Brain microvascular endothelial cell (primary cell): ENCODE measurements at regions not wholly inside any gene's neighbourhood (a gene's known extent, or its start where the extent isn't known, plus 50 kb on each side); places are given as distances from the start of the nearest gene placed in this dataset.
"Not testable (repeated sequence)": the region's sequence is repeated elsewhere in the genome, so short reads cannot be mapped to it uniquely, and the experiment has no call there.

Experiments used
- DNase-seq: peaks from one replicate; pipeline ENCODE4 v3.0.0-alpha.2; 2020
- H3K27ac ChIP-seq: fragments of 250-450 bp; sonication (Bioruptor Pico); 2 replicates; pipeline ENCODE4 v1.5.1; 2020; ENCODE audit warnings: mild to moderate bottlenecking, moderate library complexity
- H3K27me3 ChIP-seq: fragments of 250-450 bp; sonication (Bioruptor Pico); replicated peaks from 2 replicates; pipeline ENCODE4 v1.5.1; 2020; ENCODE audit warnings: mild to moderate bottlenecking
- H3K36me3 ChIP-seq: fragments of 250-450 bp; sonication (Bioruptor Pico); replicated peaks from 2 replicates; pipeline ENCODE4 v1.5.1; 2020; ENCODE audit warnings: mild to moderate bottlenecking
- H3K4me3 ChIP-seq: 2 replicates; pipeline ENCODE4 v1.5.1; 2011; ENCODE audit warnings: low read depth, mild to moderate bottlenecking, control low read depth, low read length, moderate library complexity
- CTCF ChIP-seq: IDR thresholded peaks from 2 replicates; pipeline ENCODE4 v1.5.1; 2011; ENCODE audit warnings: low read depth, mild to moderate bottlenecking, moderate library complexity, low read length, control low read depth, inconsistent platforms; ENCODE audit errors: missing control alignments
- in situ Hi-C: cut with HindIII; loops from 2 replicates; pipeline ENCODE4 v1.10.0; 2017; ENCODE audit warnings: low sequenced_read_pairs, low pct_ligation_motif_present

GRCh38 chr16:5911241-5911640 lies 813.6 kb upstream of the EEF2KMT start:
- no peak for DNase-seq
- no peaks in the 10 kb centered on the region for H3K36me3 ChIP-seq
- TF ChIP-seq CTCF = no peak
- no peaks in the 10 kb centered on the region for H3K27me3 ChIP-seq
- no peak overlapping the region for H3K4me3 ChIP-seq
- no peak overlapping the region for H3K27ac ChIP-seq
- in situ Hi-C loops = no loop called here

GRCh38 chr16:5909556-5909955 lies 812.0 kb upstream of the EEF2KMT start:
- H3K27me3 ChIP-seq, DNase-seq, H3K36me3 ChIP-seq, H3K27ac ChIP-seq, H3K4me3 ChIP-seq, in situ Hi-C loops: not testable (repeated sequence)

GRCh38 chr16:5907544-5907943 lies 809.9 kb upstream of the EEF2KMT start:
- no peak for DNase-seq
- TF ChIP-seq CTCF = no peak
- Histone ChIP-seq H3K27ac (no peak overlapping the region), H3K4me3 (no peak overlapping the region), H3K27me3 (no peaks in the 10 kb centered on the region), H3K36me3 (no peaks in the 10 kb centered on the region)
- in situ Hi-C loops = no loop called here

GRCh38 chr16:5906351-5906750 lies 808.8 kb upstream of the EEF2KMT start:
- Histone ChIP-seq H3K27me3 (no peaks in the 10 kb centered on the region), H3K36me3 (no peaks in the 10 kb centered on the region), H3K27ac (no peak overlapping the region), H3K4me3 (no peak overlapping the region)
- TF ChIP-seq CTCF = no peak
- DNase-seq = no peak
- in situ Hi-C loops = no loop called here

- in situ Hi-C loops = no loop called here
- TF ChIP-seq CTCF = no peak
- no peak for DNase-seq
- H3K27ac ChIP-seq = no peak overlapping the region
- H3K4me3 ChIP-seq = no peak overlapping the region
- H3K36me3 ChIP-seq = no peaks in the 10 kb centered on the region
- H3K27me3 ChIP-seq = no peaks in the 10 kb centered on the region
Observed at GRCh38 chr16:5905935-5906334, 808.3 kb upstream of the EEF2KMT start.

- no peak overlapping the region for H3K4me3 ChIP-seq
- in situ Hi-C loops = no loop called here
- H3K27ac ChIP-seq = no peak overlapping the region
- no peak for TF ChIP-seq CTCF
- no peaks in the 10 kb centered on the region for H3K36me3 ChIP-seq
- no peak for DNase-seq
- H3K27me3 ChIP-seq = no peaks in the 10 kb centered on the region
Observed at GRCh38 chr16:5903832-5904231, 806.2 kb upstream of the EEF2KMT start.

- Histone ChIP-seq H3K4me3 (no peak overlapping the region), H3K27me3 (no peaks in the 10 kb centered on the region), H3K27ac (no peak overlapping the region), H3K36me3 (no peaks in the 10 kb centered on the region)
- DNase-seq = no peak
- in situ Hi-C loops = no loop called here
- TF ChIP-seq CTCF = no peak
Observed at GRCh38 chr16:5903153-5903552, 805.6 kb upstream of the EEF2KMT start.
